ENCODE measurements at regions not wholly inside any gene's neighbourhood (a gene's known extent, or its start where the extent isn't known, plus 50 kb on each side); places are given as distances from the start of the nearest gene placed in this dataset.
A peak's percentile ranks its signal among the peaks of the same experiment; 100 is the strongest.
"Not testable (repeated sequence)": the region's sequence is repeated elsewhere in the genome, so short reads cannot be mapped to it uniquely, and the experiment has no call there.

DNA sequence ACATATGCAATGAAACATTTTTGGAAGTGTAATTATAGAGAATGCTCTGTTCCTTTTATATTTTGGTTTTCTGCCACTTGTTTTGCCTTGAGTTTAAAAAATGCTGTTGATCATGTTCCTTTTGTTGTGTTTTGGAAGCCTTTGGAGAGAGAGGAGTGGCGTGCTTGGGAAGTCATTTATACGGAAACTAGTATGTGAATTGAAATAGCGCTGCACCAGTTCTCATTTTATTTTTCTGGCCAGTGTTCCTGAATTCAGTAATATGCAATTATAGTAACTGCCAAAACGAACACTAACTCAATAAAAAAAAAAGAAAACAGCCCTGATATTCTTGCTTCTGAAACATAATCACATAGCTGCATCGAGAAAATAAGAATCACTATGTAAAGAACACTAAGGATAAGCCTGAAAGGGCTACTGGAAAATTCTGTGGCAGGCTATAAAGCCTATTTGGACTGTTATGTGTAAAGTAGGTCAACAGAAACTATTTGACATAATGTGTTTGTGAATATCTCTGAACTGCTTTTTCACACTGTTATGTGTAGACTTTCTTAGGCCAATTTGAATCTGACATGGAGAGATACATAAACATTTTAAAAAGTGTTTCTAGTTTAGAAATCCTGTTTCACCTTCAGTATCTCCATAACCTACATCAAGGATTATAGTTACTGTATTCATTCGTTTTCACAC lies 742.0 kb downstream of the KCNT2 start:
- in situ Hi-C loops (cut with MboI; ENCODE audit: low sequenced_read_pairs), result no loop called here
- Histone ChIP-seq H3K36me3 (replicated peaks) (no peaks in the 10 kb centered on the region), H3K27me3 (ENCODE audit: low read depth) (no peaks in the 10 kb centered on the region), H3K4me1 (no peaks in the 10 kb centered on the region), H3K9me3 (no peaks in the 10 kb centered on the region), H3K4me3 (no peak overlapping the region)
- no peak for DNase-seq (ENCODE audit: low spot score in 2 of 2)

GRCh38 chr1:195851804-195852203 lies 756.4 kb downstream of the KCNT2 start:
- Histone ChIP-seq H3K27me3 (ENCODE audit: low read depth) (no peaks in the 10 kb centered on the region), H3K36me3 (replicated peaks) (no peaks in the 10 kb centered on the region), H3K4me1 (no peaks in the 10 kb centered on the region), H3K4me3 (no peak overlapping the region), H3K9me3 (no peaks in the 10 kb centered on the region)
- DNase-seq (ENCODE audit: low spot score in 2 of 2), result no peak
- in situ Hi-C loops (cut with MboI; ENCODE audit: low sequenced_read_pairs), result no loop called here

- Histone ChIP-seq H3K4me3 (no peak overlapping the region), H3K27me3 (ENCODE audit: low read depth) (no peaks in the 10 kb centered on the region), H3K4me1 (no peaks in the 10 kb centered on the region), H3K9me3 (no peaks in the 10 kb centered on the region), H3K36me3 (replicated peaks) (no peaks in the 10 kb centered on the region)
- in situ Hi-C loops (cut with MboI; ENCODE audit: low sequenced_read_pairs), result no loop called here
- no peak for DNase-seq (ENCODE audit: low spot score in 2 of 2)
Measured at GRCh38 chr1:195851016-195851601, 757.1 kb downstream of the KCNT2 start.

DNA sequence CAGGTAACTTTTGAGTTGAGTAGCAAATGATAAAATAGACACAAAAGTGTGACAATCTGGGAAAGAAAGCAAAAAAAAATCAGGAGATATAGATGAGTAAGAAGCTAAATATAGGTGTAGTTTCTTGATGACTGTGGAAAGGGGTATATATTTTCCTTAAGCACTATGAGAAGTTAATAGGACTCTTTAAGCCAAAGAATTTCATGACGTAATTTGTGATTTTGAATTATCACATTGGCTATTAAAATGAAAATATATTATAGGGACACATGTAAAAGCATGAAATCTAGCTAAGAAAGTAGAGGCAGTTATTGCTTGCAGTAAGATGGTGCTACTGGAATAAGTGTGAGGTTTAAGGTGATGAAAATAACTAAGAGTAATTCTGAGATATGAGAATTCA lies 759.1 kb downstream of the KCNT2 start:
- no peak for DNase-seq (ENCODE audit: low spot score in 2 of 2)
- no peak overlapping the region for H3K4me3 ChIP-seq
- in situ Hi-C loops (cut with MboI; ENCODE audit: low sequenced_read_pairs), result no loop called here
- no peaks in the 10 kb centered on the region for H3K27me3 ChIP-seq (ENCODE audit: low read depth)
- no peaks in the 10 kb centered on the region for H3K36me3 ChIP-seq (replicated peaks)
- no peaks in the 10 kb centered on the region for H3K9me3 ChIP-seq
- H3K4me1 ChIP-seq, result no peaks in the 10 kb centered on the region

- DNase-seq (ENCODE audit: low spot score in 2 of 2); H3K4me3 ChIP-seq; H3K9me3 ChIP-seq; H3K27me3 ChIP-seq (ENCODE audit: low read depth); H3K4me1 ChIP-seq; H3K36me3 ChIP-seq (replicated peaks); in situ Hi-C loops (cut with MboI; ENCODE audit: low sequenced_read_pairs): not testable (repeated sequence)
Measured at GRCh38 chr1:195847957-195848875, 760.0 kb downstream of the KCNT2 start.

DNA sequence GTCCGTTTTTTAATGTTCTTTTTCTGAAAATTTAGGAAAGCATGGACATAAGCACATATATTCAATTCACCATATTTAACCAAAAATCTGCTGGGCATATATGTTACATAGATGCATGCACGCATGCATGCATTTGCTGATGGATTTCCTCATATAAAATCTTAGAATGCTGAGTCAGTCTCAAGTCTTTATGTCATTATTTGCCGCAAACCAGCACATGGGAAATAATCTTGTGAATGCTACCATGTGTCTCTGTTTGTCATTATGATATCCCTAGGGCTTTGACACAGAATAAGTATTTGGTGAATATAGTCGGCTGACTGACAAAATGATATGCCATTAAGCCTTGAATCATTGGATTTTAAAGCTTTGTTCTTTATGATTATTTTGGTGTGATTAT lies 776.5 kb downstream of the KCNT2 start:
- DNase-seq (ENCODE audit: low spot score in 2 of 2), result no peak
- H3K4me1 ChIP-seq, result no peaks in the 10 kb centered on the region
- H3K9me3 ChIP-seq, result no peaks in the 10 kb centered on the region
- no peaks in the 10 kb centered on the region for H3K27me3 ChIP-seq (ENCODE audit: low read depth)
- in situ Hi-C loops (cut with MboI; ENCODE audit: low sequenced_read_pairs), result no loop called here
- no peaks in the 10 kb centered on the region for H3K36me3 ChIP-seq (replicated peaks)
- no peak overlapping the region for H3K4me3 ChIP-seq

- no peaks in the 10 kb centered on the region for H3K27me3 ChIP-seq (ENCODE audit: low read depth)
- no peaks in the 10 kb centered on the region for H3K9me3 ChIP-seq
- peak in 1 of 2 experiments; percentile 48 for DNase-seq (ENCODE audit: low spot score in 2 of 2)
- no peaks in the 10 kb centered on the region for H3K36me3 ChIP-seq (replicated peaks)
- peaks cover 7% of the 10 kb centered on the region for H3K4me1 ChIP-seq
- in situ Hi-C loops (cut with MboI; ENCODE audit: low sequenced_read_pairs), result no loop called here
- no peak overlapping the region for H3K4me3 ChIP-seq
Measured at GRCh38 chr1:195828325-195828724, 779.9 kb downstream of the KCNT2 start.

DNA sequence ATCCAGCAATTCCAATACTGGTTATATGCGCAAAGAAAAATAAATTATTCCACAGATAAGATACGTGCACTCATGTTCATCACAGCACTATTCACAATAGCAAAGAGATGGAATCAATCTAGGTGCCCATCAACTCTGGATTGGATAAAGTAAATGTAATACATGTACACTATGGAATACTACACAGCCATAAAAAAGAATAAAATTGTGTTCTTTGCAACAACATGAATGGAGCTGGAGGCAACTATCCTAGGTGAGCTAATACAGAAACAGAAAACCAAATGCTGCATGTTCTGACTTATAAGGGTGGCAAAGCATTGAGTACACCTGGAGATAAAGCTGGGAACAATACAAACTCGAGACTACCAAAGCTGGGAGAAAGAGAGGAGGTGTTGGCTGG lies 787.3 kb downstream of the KCNT2 start:
- H3K4me3 ChIP-seq, result no peak overlapping the region
- no peaks in the 10 kb centered on the region for H3K36me3 ChIP-seq (replicated peaks)
- in situ Hi-C loops (cut with MboI; ENCODE audit: low sequenced_read_pairs), result no loop called here
- no peaks in the 10 kb centered on the region for H3K9me3 ChIP-seq
- H3K4me1 ChIP-seq, result peaks cover 7% of the 10 kb centered on the region
- no peak for DNase-seq (ENCODE audit: low spot score in 2 of 2)
- no peaks in the 10 kb centered on the region for H3K27me3 ChIP-seq (ENCODE audit: low read depth)

DNA sequence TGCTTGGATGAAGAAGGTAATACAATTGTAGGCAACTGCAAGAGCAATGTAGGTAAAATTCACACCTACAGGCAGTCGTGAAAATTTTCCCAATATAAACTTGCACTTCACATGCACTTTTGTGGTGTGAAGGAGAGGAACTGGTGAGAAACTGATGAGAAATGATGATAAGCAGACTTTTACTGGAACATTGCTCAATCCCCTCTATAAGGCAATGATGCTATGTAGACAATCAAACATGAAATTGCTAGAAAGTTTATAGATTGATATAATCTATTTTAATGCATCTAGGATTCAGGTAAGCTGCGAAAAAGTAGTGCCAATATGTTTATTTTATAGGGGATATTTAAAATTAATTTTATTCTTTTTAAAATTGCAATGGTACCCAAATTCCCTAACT lies 802.2 kb downstream of the KCNT2 start:
- H3K4me3 ChIP-seq, result no peak overlapping the region
- H3K4me1 ChIP-seq, result no peaks in the 10 kb centered on the region
- DNase-seq (ENCODE audit: low spot score in 2 of 2), result no peak
- H3K36me3 ChIP-seq (replicated peaks), result no peaks in the 10 kb centered on the region
- in situ Hi-C loops (cut with MboI; ENCODE audit: low sequenced_read_pairs), result no loop called here
- no peaks in the 10 kb centered on the region for H3K27me3 ChIP-seq (ENCODE audit: low read depth)
- no peaks in the 10 kb centered on the region for H3K9me3 ChIP-seq

DNA sequence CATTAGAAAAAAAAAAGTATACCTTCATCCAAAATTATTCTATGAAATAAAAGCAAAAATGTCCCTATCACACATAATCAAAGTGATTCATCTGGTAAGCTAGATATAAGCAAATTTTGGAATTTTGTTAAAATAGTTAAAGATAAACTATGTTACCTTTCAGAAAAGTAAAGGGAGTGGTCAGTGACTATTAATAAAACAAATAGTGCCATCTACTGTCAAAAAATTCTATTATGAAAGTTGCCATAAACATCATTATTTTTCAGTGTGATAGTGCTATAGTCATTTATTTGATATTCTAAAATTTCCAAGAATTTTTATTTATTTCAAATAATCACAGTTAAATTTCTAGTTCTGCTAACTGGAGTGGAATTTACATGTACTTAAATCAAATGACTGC lies 803.7 kb downstream of the KCNT2 start:
- H3K4me1 ChIP-seq, result no peaks in the 10 kb centered on the region
- in situ Hi-C loops (cut with MboI; ENCODE audit: low sequenced_read_pairs), result no loop called here
- no peaks in the 10 kb centered on the region for H3K9me3 ChIP-seq
- no peak overlapping the region for H3K4me3 ChIP-seq
- DNase-seq (ENCODE audit: low spot score in 2 of 2), result no peak
- no peaks in the 10 kb centered on the region for H3K27me3 ChIP-seq (ENCODE audit: low read depth)
- no peaks in the 10 kb centered on the region for H3K36me3 ChIP-seq (replicated peaks)

DNA sequence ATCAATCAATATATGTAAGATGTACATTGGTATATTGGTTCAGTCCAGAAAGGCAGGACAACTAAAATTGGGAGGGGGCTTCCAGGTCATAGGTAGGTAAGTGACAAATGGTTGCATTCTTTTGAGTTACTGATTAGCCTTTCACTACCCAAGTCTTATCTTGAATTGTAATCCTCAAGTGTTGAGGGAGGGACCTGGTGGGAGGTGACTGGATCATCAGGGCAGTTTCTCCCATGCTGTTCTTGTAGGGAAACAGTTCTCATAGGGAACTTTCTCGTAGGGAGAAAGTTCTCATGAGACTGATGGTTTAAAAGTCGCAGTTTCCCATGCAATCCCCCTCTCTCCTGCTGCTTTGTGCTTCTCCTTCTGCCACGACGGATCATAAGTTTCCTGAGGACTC lies 809.2 kb downstream of the KCNT2 start:
- Histone ChIP-seq H3K4me1 (no peaks in the 10 kb centered on the region), H3K27me3 (ENCODE audit: low read depth) (no peaks in the 10 kb centered on the region), H3K9me3 (no peaks in the 10 kb centered on the region), H3K36me3 (replicated peaks) (no peaks in the 10 kb centered on the region), H3K4me3 (no peak overlapping the region)
- DNase-seq (ENCODE audit: low spot score in 2 of 2), result no peak
- in situ Hi-C loops (cut with MboI; ENCODE audit: low sequenced_read_pairs), result no loop called here

- H3K4me3 ChIP-seq, result no peak overlapping the region
- no peaks in the 10 kb centered on the region for H3K27me3 ChIP-seq (ENCODE audit: low read depth)
- in situ Hi-C loops (cut with MboI; ENCODE audit: low sequenced_read_pairs), result no loop called here
- H3K9me3 ChIP-seq, result no peaks in the 10 kb centered on the region
- H3K36me3 ChIP-seq (replicated peaks), result no peaks in the 10 kb centered on the region
- DNase-seq (ENCODE audit: low spot score in 2 of 2), result no peak
- no peaks in the 10 kb centered on the region for H3K4me1 ChIP-seq
Measured at GRCh38 chr1:195794225-195794624, 814.0 kb downstream of the KCNT2 start.

- in situ Hi-C loops (cut with MboI; ENCODE audit: low sequenced_read_pairs), result no loop called here
- DNase-seq (ENCODE audit: low spot score in 2 of 2), result no peak
- Histone ChIP-seq H3K36me3 (replicated peaks) (no peaks in the 10 kb centered on the region), H3K4me1 (no peaks in the 10 kb centered on the region), H3K27me3 (ENCODE audit: low read depth) (no peaks in the 10 kb centered on the region), H3K4me3 (no peak overlapping the region), H3K9me3 (no peaks in the 10 kb centered on the region)
Measured at GRCh38 chr1:195791796-195792195, 816.4 kb downstream of the KCNT2 start.

DNA sequence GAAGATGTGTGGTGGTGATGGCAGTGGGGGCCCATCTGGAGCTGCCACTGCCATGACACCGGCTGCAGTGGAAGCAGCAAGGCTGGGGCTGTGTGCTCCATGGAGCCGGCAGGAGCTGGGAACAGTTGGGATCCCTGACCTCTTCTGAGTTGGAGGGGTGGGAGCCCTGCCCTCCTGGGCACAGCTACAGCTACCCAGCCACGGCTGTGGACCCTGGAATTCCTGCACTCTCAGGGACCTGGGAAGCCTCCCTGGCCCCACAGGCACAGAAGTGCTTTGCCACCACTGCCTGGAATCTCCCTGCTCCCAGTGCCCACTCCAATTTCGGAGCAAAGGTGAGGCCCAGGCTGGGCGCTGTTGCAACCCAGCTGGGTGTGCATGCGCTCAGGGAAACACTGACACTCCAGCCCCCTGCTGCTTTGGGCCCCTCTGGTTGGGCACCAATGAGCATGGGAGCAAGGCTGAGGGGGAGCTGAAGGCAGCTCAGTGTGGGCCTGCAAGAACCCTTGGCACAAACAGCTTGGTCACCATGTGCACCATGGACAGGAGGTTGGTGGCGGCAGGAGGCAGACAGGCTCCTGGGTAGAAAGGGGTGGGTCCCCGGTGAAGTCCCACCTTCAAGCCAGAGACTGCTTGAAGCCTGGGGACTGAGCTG lies 817.6 kb downstream of the KCNT2 start:
- Histone ChIP-seq H3K4me3 (no peak overlapping the region), H3K36me3 (replicated peaks) (no peaks in the 10 kb centered on the region), H3K4me1 (no peaks in the 10 kb centered on the region), H3K9me3 (no peaks in the 10 kb centered on the region), H3K27me3 (ENCODE audit: low read depth) (no peaks in the 10 kb centered on the region)
- no peak for DNase-seq (ENCODE audit: low spot score in 2 of 2)
- in situ Hi-C loops (cut with MboI; ENCODE audit: low sequenced_read_pairs), result no loop called here
